Stimulated activated CD4-positive, alpha-beta T cell treated with anti-CD3 and anti-CD28 coated beads, Interleukin-12 subunit alpha, Interleukin-12 subunit beta, amount 100 ng/mL, for 48 hours (primary cell): ENCODE measurements at regions not wholly inside any gene's neighbourhood (a gene's known extent, or its start where the extent isn't known, plus 50 kb on each side); places are given as distances from the start of the nearest gene placed in this dataset.
"Not testable (repeated sequence)": the region's sequence is repeated elsewhere in the genome, so short reads cannot be mapped to it uniquely, and the experiment has no call there.

Experiments used
- DNase-seq, 3 donors: peaks; one replicate each; pipeline ENCODE4 v3.0.0-alpha.2; 2020; ENCODE audit warnings: low read depth in 2 of 3, low spot score in 1 of 3

- no peak for DNase-seq
These were observed 176.2 kb upstream of the HSF2 start for GRCh38 chr6:122223251-122223650.

- DNase-seq, result no peak
These were observed 160.6 kb upstream of the HSF2 start for GRCh38 chr6:122238861-122239260.

- DNase-seq, result no peak
These were observed 152.4 kb upstream of the HSF2 start for GRCh38 chr6:122246906-122247658.

GRCh38 chr6:122248001-122248669, 151.3 kb upstream of the HSF2 start:
- DNase-seq, result no peak

- DNase-seq, result no peak
These were observed 150.6 kb upstream of the HSF2 start for GRCh38 chr6:122248844-122249243.

- no peak for DNase-seq
These were observed 140.6 kb upstream of the HSF2 start for GRCh38 chr6:122258839-122259238.

- no peak for DNase-seq
These were observed 134.9 kb upstream of the HSF2 start for GRCh38 chr6:122264557-122264956.

GRCh38 chr6:122265755-122266154, 133.7 kb upstream of the HSF2 start:
- DNase-seq, result no peak

GRCh38 chr6:122268394-122268793, 131.1 kb upstream of the HSF2 start:
- DNase-seq, result no peak

- no peak for DNase-seq
These were observed 122.8 kb upstream of the HSF2 start for GRCh38 chr6:122276637-122277036.

GRCh38 chr6:122280105-122281021, 119.1 kb upstream of the HSF2 start:
- not testable (repeated sequence) for DNase-seq

- DNase-seq, result no peak
These were observed 115.6 kb upstream of the HSF2 start for GRCh38 chr6:122283884-122284283.

- DNase-seq, result no peak
These were observed 114.6 kb upstream of the HSF2 start for GRCh38 chr6:122284848-122285247.

- DNase-seq, result no peak
These were observed 114.0 kb upstream of the HSF2 start for GRCh38 chr6:122285292-122285913.

GRCh38 chr6:122286512-122286911, 112.9 kb upstream of the HSF2 start:
- DNase-seq, result no peak

- no peak for DNase-seq
These were observed 109.5 kb upstream of the HSF2 start for GRCh38 chr6:122289762-122290539.

- no peak for DNase-seq
These were observed 102.4 kb upstream of the HSF2 start for GRCh38 chr6:122297010-122297409.

- DNase-seq, result no peak
These were observed 97.4 kb upstream of the HSF2 start for GRCh38 chr6:122302067-122302466.

- DNase-seq, result no peak
These were observed 91.9 kb upstream of the HSF2 start for GRCh38 chr6:122307577-122307976.

- no peak for DNase-seq
These were observed 91.4 kb upstream of the HSF2 start for GRCh38 chr6:122308074-122308473.

- DNase-seq, result no peak
These were observed 83.6 kb upstream of the HSF2 start for GRCh38 chr6:122315842-122316241.
